ENCODE measurements at regions not wholly inside any gene's neighbourhood (a gene's known extent, or its start where the extent isn't known, plus 50 kb on each side); places are given as distances from the start of the nearest gene placed in this dataset.
"Not testable (repeated sequence)": the region's sequence is repeated elsewhere in the genome, so short reads cannot be mapped to it uniquely, and the experiment has no call there.

GRCh38 chr1:245060684-245061374 is 94.0 kb upstream of the KIF26B start:
- H3K27ac ChIP-seq: peak overlapping the region; percentile 59
- TF ChIP-seq CTCF (IDR thresholded peaks at IDR 0.05): no peak
- TF ChIP-seq ZFX (IDR thresholded peaks at IDR 0.05; ENCODE audit: borderline replicate concordance): no peak

- peak overlapping the region; percentile 59; the same call in 1 of the 2 replicates for H3K27ac ChIP-seq
- TF ChIP-seq ZFX (IDR thresholded peaks at IDR 0.05; ENCODE audit: borderline replicate concordance) (no peak), CTCF (IDR thresholded peaks at IDR 0.05) (no peak)
Measured at GRCh38 chr1:245059806-245060424, 94.9 kb upstream of the KIF26B start.

GRCh38 chr1:245058882-245059281 is 95.9 kb upstream of the KIF26B start:
- TF ChIP-seq CTCF (IDR thresholded peaks at IDR 0.05): no peak
- H3K27ac ChIP-seq: no peak overlapping the region

- TF ChIP-seq ZFX (IDR thresholded peaks at IDR 0.05; ENCODE audit: borderline replicate concordance) (no peak), CTCF (IDR thresholded peaks at IDR 0.05) (no peak)
- no peak overlapping the region for H3K27ac ChIP-seq
Measured at GRCh38 chr1:245058436-245058835, 96.3 kb upstream of the KIF26B start.

- H3K27ac ChIP-seq: no peak overlapping the region
- TF ChIP-seq CTCF (IDR thresholded peaks at IDR 0.05): no peak
- TF ChIP-seq ZFX (IDR thresholded peaks at IDR 0.05; ENCODE audit: borderline replicate concordance): no peak
Measured at GRCh38 chr1:245056913-245057312, 97.9 kb upstream of the KIF26B start.

GRCh38 chr1:245056296-245056695 is 98.5 kb upstream of the KIF26B start:
- H3K27ac ChIP-seq: not testable (repeated sequence)

GRCh38 chr1:245055752-245056151 is 99.0 kb upstream of the KIF26B start:
- no peak overlapping the region for H3K27ac ChIP-seq
- TF ChIP-seq ZFX (IDR thresholded peaks at IDR 0.05; ENCODE audit: borderline replicate concordance) (no peak), CTCF (IDR thresholded peaks at IDR 0.05) (no peak)
